C4-2B (cell line): ENCODE measurements at regions not wholly inside any gene's neighbourhood (a gene's known extent, or its start where the extent isn't known, plus 50 kb on each side); places are given as distances from the start of the nearest gene placed in this dataset.
"Not testable (repeated sequence)": the region's sequence is repeated elsewhere in the genome, so short reads cannot be mapped to it uniquely, and the experiment has no call there.

Experiments used
- CTCF ChIP-seq: fragments of 450-650 bp; conservative IDR thresholded peaks from 2 replicates; pipeline ENCODE4 v1.5.1; 2017; ENCODE audit warnings: mild to moderate bottlenecking
- ZFX ChIP-seq: fragments of 450-650 bp; IDR thresholded peaks from 2 replicates; pipeline ENCODE4 v1.6.1; 2017

- not testable (repeated sequence) for TF ChIP-seq CTCF, ZFX
Measured at GRCh38 chr1:171413557-171413956, 71.8 kb upstream of the PRRC2C start.
